ENCODE measurements at regions not wholly inside any gene's neighbourhood (a gene's known extent, or its start where the extent isn't known, plus 50 kb on each side); places are given as distances from the start of the nearest gene placed in this dataset.

DNA sequence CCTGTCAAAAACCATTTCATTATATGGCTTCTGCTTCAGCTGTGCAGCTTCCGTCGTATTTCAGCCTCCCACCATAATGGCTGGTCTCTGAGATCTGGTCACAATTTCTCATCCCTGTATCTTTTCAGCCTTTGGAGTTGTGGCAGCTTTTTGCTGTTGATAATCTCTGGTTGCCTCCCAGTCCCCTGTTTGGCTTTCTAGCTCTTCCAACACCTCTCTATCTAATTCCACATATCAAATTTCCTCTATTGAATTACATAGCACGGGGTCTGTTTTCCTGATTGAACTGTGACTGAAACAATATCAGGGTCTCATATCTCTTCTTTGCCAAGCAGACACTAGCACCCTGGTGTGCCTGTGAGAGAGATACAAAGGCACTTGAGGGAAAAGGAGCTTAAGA is 222.1 kb upstream of the OBI1 start:
- Mint-ChIP-seq H3K4me3 (no peak overlapping the region), H3K4me1 (no peaks in the 10 kb centered on the region), H3K9me3 (peaks cover 2 to 7% (median 5%) of the 10 kb centered on the region in 7 donors), H3K27me3 (ENCODE audit: low read depth in 3 of 3) (peaks cover 0 to 4% (median 2%) of the 10 kb centered on the region in 3 donors), H3K36me3 (no peaks in the 10 kb centered on the region), H3K27ac (no peak overlapping the region)
- Histone ChIP-seq H2AFZ (ENCODE audit: insufficient read depth, low read depth, low read length, poor library complexity, severe bottlenecking) (no peak overlapping the region), H3K4me2 (replicated peaks; ENCODE audit: extremely low read depth, low read length, poor library complexity, severe bottlenecking) (no peak overlapping the region), H3K27ac (ENCODE audit: low read depth in 1 of 2, low read length in 2 of 2) (no peak overlapping the region), H3K9me3 (replicated peaks in 1 of 2; ENCODE audit: control insufficient read depth in 1 of 2, insufficient read depth in 1 of 2, low read length in 2 of 2) (peaks cover 3 to 8% of the 10 kb centered on the region in 2 donors), H3K9ac (ENCODE audit: insufficient read depth, low read length, poor library complexity, severe bottlenecking) (no peak overlapping the region), H3K79me2 (ENCODE audit: insufficient read depth, low read length) (no peaks in the 10 kb centered on the region), H3K4me1 (ENCODE audit: control insufficient read depth in 1 of 2, insufficient read depth in 2 of 2, low read length in 2 of 2) (no peaks in the 10 kb centered on the region), H4K20me1 (ENCODE audit: insufficient read depth, low read length) (no peaks in the 10 kb centered on the region), H3K36me3 (replicated peaks in 1 of 2; ENCODE audit: control insufficient read depth in 1 of 2, insufficient read depth in 2 of 2, low read length in 2 of 2) (no peaks in the 10 kb centered on the region), H3K4me3 (replicated peaks in 1 of 3; ENCODE audit: low read depth in 2 of 3, low read length in 3 of 3) (no peak overlapping the region), H3K27me3 (ENCODE audit: control insufficient read depth in 2 of 2, insufficient read depth in 2 of 2, low read length in 2 of 2) (no peaks in the 10 kb centered on the region)
- DNase-seq: no peak
- intact Hi-C loops (cut with micrococcal nuclease): no loop called here
- TF ChIP-seq, protein P1, sequence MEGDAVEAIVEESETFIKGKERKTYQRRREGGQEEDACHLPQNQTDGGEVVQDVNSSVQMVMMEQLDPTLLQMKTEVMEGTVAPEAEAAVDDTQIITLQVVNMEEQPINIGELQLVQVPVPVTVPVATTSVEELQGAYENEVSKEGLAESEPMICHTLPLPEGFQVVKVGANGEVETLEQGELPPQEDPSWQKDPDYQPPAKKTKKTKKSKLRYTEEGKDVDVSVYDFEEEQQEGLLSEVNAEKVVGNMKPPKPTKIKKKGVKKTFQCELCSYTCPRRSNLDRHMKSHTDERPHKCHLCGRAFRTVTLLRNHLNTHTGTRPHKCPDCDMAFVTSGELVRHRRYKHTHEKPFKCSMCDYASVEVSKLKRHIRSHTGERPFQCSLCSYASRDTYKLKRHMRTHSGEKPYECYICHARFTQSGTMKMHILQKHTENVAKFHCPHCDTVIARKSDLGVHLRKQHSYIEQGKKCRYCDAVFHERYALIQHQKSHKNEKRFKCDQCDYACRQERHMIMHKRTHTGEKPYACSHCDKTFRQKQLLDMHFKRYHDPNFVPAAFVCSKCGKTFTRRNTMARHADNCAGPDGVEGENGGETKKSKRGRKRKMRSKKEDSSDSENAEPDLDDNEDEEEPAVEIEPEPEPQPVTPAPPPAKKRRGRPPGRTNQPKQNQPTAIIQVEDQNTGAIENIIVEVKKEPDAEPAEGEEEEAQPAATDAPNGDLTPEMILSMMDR (IDR thresholded peaks at IDR 0.05): no peak
- WGBS (ENCODE audit: insufficient coverage): 100% methylated on average over 2 of the region's 3 CpGs

DNA sequence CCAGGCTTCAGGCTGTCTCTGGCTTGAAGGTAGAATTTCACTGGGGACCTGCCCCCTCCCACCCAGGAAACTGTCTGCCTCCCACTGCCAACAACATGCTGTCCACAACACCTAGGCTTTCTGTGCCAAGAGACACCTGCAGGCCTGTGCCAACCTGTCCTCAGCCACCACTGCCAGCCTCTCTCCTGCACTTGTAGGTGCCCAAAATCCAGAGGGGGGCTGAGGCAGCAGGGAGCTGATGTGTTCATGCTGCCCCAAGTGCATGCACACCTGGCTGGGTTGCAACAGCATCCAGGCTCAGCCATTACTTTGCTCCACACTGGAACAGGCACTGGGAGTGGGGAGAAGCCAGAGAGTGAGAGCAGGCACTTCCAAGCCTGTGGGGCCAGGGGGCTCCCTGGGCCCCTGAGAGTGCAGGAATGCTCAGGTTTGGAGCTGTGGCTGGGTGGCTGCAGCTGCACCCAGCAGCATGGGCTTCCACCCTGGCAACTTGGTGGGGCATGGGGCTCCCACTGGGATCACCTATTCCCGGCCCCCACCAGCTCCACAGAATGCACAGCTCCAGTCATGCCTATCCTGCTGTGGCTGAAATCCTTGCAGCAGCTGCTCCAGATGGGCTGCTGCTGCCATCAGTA is 218.1 kb upstream of the OBI1 start:
- Histone ChIP-seq H3K4me1 (ENCODE audit: control insufficient read depth in 1 of 2, insufficient read depth in 2 of 2, low read length in 2 of 2) (no peaks in the 10 kb centered on the region), H3K27ac (ENCODE audit: low read depth in 1 of 2, low read length in 2 of 2) (no peak overlapping the region), H3K9ac (ENCODE audit: insufficient read depth, low read length, poor library complexity, severe bottlenecking) (no peak overlapping the region), H2AFZ (ENCODE audit: insufficient read depth, low read depth, low read length, poor library complexity, severe bottlenecking) (no peak overlapping the region), H3K4me3 (replicated peaks in 1 of 3; ENCODE audit: low read depth in 2 of 3, low read length in 3 of 3) (no peak overlapping the region), H4K20me1 (ENCODE audit: insufficient read depth, low read length) (no peaks in the 10 kb centered on the region), H3K4me2 (replicated peaks; ENCODE audit: extremely low read depth, low read length, poor library complexity, severe bottlenecking) (no peak overlapping the region), H3K79me2 (ENCODE audit: insufficient read depth, low read length) (no peaks in the 10 kb centered on the region), H3K27me3 (ENCODE audit: control insufficient read depth in 2 of 2, insufficient read depth in 2 of 2, low read length in 2 of 2) (no peaks in the 10 kb centered on the region), H3K36me3 (replicated peaks in 1 of 2; ENCODE audit: control insufficient read depth in 1 of 2, insufficient read depth in 2 of 2, low read length in 2 of 2) (no peaks in the 10 kb centered on the region), H3K9me3 (replicated peaks in 1 of 2; ENCODE audit: control insufficient read depth in 1 of 2, insufficient read depth in 1 of 2, low read length in 2 of 2) (peaks cover 3 to 12% of the 10 kb centered on the region in 2 donors)
- Mint-ChIP-seq H3K4me1 (no peaks in the 10 kb centered on the region), H3K36me3 (no peaks in the 10 kb centered on the region), H3K9me3 (peaks cover 0 to 7% (median 5%) of the 10 kb centered on the region in 7 donors), H3K4me3 (no peak overlapping the region), H3K27me3 (ENCODE audit: low read depth in 3 of 3) (peaks cover 0 to 4% (median 2%) of the 10 kb centered on the region in 3 donors), H3K27ac (no peak overlapping the region)
- no peak for DNase-seq
- intact Hi-C loops (cut with micrococcal nuclease): no loop called here
- WGBS (ENCODE audit: insufficient coverage): 100% methylated on average over 1 of the region's 1 CpG
- TF ChIP-seq, protein P1 (IDR thresholded peaks at IDR 0.05): no peak

All from CD14-positive monocyte (primary cell).